HG02763 (cell line): ENCODE measurements at regions not wholly inside any gene's neighbourhood (a gene's known extent, or its start where the extent isn't known, plus 50 kb on each side); places are given as distances from the start of the nearest gene placed in this dataset.
"Not testable (repeated sequence)": the region's sequence is repeated elsewhere in the genome, so short reads cannot be mapped to it uniquely, and the experiment has no call there.

Source experiments
- ATAC-seq: cut with Tn5 transposase; IDR thresholded peaks from one replicate; pipeline ENCODE4 v1.9.1; 2021; ENCODE audit warnings: mild to moderate bottlenecking, moderate library complexity; ENCODE audit not compliant: unreplicated experiment

DNA sequence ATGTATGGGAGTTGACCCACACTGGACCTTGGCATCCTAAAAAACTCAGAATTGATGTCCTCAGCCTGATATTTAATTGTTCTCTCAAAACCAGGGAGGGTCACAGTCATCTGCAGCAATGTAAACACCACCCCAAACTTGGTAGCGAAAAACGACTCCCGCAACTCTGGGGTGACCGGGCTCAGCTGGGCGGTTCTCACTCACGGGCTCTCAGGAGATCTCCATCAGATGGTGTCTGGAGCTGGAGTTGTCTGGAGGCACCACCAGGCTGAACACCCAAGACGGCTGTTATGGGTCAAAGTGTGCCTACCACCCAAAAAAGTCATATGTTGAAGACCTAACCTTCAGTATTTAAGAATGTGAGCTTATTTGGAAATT, 50.9 kb upstream of the NXT1 start:
- ATAC-seq, result no peak

DNA sequence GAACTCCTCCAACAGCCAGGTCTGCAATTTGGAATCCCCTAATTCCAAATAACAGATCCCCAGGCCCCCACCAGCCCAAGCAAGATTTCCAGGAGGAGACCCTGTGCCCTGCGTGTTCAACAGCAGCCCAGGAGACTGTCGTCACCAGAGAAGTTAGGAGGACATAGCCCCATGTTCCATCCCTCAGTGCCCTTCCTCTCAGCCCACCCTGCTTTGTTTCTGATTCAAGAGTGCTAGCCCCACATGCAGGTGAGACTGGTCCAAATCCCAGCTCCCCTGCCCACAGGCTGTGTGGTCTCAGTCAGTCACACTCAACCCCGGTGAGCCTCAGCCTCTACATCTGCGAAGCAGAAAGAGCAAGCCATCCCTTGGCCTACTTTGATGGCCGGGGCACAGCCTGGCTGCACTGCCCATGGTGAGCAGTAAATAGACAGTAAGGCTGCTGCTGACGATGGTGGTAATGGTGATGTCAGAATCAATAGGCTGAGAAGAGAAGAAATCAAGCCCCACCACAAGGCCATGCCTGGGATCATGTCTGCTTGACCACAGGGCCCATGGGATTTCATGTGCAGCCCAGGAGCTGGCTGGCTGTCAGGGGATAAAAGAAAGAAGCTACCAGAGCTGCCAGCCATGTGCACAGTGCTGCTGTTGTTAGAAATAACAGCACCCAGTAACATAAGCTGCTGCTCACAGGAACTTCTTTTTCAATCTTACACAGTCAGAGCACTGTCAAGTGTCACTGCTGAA, 51.5 kb upstream of the NXT1 start:
- no peak for ATAC-seq

DNA sequence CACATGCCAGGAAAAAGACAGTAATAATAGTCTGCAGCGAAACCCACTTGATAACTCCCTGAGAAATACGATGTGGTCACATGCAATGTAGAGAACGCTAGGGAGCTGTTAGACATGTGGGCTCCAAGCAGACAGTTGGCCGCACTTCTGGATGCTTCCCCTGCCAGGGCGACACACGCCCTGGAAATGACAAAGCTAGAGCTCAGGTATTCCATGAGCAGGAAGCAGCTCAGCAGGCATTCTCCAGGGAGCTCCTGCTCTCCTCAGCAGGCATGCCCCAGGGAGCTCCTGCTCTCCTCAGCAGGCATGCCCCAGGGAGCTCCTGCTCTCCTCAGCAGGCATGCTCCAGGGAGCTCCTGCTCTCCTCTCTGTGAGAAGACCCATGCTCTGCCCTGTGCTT, 52.4 kb upstream of the NXT1 start:
- no peak for ATAC-seq

DNA sequence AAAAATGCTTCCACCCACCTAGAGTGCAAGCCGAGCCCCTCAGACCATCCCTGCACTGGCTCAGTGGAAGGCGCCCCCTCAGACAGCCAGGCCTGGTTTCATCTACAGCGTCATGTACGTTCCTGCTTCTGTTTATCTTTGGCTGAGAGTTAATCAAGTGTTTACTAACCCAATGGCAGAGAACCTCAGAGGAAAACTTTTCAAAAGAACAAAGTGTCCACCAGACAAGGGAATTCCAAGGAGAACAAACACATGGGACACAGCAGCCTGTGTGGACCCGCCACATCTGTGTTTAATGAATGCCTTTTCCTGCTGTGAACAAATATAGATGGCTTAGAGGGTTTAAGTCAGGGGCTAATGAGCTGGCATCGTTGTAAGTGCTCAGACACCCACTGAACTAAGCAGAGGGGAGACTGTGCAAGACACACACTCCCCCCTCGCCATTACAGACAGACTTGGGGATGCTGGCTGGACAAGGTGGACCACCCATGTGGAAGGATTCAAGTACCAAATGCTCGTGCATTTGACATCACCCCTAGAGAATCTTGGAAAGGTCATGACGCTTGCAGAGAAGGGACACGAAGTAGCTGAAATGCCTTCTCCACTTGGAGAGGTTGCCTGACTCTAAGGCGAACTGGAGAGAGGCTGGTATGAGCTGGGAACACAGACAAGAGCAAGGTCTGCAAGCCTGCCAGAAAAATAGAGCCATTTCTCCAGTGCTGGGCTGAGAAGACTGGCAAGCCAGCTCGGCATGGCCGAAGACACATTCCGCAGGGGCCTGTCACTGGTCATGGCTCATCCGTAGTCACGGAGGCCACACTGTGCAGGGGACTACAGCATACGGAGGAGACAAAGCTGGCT, 53.5 kb upstream of the NXT1 start:
- ATAC-seq, result no peak

DNA sequence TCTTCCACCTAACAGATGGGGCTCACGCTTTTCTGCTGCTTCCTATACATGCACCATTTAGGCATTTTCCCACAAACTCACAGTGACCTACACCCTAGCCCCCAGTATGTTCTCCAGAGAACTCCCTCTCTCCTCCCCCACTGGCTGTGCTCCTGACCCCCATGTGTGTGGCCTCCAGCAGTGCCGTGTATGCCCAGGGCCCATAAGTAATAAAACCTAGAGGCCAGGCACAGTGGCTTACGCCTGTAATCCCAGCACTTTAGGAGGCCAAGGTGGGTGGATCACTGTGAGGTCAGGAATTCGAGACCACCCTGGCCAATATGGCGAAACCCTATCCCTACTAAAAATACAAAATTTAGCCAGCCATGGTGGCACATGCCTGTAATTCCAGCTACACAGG, 54.7 kb upstream of the NXT1 start:
- no peak for ATAC-seq

DNA sequence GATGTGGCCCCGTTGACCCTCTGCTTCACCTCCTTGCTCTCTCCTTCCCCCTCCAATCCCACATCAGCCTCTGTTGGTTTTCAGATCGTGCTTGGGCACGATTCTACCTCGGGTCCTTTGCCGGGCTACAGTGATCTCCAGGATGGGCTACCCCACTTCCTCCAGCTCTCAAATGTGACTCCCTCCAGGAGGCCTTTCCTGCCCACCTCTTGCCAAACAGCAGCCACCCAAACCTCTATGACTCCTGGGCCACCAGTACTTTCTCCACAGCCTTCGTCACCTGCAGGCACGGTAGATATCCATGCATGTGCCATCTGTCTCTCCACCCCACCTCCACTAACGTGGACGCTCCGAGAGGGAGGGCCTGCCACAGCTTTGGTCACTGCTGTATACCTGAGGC, 55.9 kb upstream of the NXT1 start:
- no peak for ATAC-seq

DNA sequence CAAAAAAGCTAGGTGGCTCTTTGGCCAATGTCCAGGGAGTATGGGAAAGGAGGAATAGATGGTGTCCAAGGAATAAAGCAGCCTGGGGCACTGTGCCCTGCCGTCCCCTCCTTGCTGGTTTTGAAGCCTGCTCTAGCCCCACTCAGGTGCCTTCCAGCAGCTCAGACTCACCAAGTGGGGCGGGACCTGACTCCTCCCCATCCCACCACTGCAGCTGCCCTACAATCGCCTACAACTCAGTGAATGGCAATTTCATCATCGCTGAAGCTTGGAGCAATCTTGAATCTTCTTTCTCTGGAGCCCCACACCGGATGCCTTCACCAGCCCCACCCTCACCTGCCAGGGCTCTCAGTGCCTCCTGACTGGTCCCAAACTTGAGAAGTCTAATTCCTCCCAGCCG, 56.4 kb upstream of the NXT1 start:
- no peak for ATAC-seq

DNA sequence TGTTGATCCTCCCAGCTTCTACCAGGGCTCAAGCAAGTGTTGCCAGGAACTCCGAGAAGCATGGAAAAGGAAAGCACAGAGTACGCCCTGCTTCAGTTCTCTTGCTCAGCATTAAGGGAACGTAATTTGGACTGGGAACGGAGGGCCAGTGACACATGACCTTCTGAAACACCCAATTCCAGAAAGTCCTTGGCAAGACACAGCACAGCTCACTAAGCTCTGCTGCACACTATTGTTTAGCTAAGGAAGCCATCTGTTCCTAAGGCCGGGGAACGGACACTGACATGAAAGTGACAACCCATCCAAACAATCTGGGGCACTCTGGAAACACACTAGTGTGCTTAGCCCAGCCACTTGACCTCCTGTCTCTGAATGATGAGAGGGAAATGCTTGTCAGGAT, 56.9 kb upstream of the NXT1 start:
- ATAC-seq, result no peak

DNA sequence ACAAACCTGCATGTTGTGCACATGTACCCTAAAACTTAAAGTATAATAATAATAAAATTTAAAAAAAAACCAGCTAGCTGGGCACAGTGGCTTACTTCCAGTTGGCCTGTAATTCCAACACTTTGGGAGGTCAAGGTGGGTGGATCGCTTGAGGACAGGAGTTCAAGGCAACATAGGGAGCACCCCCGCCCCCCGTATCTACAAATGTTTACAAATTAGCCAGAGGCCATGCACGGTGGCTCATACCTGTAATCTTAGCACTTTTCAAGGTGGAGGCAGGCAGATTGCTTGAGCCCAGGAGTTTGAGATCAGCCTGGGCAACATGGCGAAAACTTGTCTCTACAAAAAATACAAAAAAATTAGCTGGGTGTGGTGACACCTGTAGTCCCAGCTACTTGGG, 58.3 kb upstream of the NXT1 start:
- not testable (repeated sequence) for ATAC-seq

DNA sequence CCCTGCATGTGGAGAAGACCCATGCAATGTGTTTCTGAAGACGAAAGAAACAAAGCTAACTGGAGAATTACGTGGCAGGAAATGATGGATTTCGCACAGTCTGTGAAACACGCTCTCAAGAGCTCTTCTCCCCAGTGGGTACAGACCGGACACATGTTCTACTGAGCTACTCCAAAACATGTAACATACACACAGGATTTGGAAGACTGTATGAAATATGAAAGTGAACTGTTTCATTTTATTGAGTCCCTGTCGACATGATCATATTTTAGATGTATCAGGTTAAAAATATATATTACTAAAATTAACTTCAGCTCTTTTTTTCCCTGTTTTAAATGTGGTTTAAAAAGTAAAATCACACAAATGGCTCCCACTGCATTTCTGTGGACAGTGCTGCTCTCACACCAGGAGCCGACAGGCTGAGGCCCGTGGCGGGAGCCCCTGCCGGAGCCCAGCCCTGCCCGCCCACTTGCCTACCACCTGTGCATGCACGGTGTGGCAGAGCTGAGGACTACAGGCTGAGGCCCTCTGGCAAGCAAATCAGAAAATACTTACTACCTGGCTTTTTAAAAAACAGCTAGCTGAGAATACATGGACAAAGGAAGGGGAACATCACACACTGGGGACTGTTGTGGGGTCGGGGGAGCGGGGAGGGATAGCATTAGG, 58.9 kb upstream of the NXT1 start:
- no peak for ATAC-seq

DNA sequence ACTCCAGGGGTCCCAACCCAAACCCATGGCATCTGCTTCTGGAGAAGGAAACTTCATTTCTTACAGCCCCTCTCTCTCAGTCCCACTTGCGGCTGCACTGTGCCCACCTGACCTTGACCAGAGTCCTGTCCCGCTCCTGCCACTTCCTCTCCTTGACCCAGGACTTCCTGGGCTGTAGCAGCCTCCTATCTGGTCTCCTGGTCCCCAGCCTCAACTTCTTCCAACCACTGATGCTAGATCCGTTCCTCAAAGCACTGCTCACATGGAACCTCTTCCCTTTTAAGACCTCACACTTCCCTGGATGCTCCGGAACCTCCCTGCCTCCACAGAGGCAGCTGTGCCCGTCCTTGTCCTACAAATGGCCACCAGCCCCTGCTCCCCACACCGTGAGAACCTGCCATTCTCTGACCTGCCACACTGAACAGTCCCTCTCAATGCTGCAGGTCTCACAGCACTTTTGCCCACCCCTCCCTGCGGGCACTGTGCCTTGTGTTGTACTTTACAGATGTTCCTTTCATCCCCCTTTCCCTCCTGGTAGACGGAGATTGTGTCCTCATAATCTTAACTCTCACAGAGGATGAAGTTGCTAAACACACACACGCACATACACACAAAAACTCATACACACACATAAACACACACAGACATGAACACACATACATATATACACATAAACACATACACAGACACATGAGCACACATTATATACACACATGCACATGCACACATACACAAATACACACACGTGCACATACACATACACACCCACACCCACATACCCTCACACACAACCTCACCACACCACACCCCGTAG, 59.6 kb upstream of the NXT1 start:
- no peak for ATAC-seq

DNA sequence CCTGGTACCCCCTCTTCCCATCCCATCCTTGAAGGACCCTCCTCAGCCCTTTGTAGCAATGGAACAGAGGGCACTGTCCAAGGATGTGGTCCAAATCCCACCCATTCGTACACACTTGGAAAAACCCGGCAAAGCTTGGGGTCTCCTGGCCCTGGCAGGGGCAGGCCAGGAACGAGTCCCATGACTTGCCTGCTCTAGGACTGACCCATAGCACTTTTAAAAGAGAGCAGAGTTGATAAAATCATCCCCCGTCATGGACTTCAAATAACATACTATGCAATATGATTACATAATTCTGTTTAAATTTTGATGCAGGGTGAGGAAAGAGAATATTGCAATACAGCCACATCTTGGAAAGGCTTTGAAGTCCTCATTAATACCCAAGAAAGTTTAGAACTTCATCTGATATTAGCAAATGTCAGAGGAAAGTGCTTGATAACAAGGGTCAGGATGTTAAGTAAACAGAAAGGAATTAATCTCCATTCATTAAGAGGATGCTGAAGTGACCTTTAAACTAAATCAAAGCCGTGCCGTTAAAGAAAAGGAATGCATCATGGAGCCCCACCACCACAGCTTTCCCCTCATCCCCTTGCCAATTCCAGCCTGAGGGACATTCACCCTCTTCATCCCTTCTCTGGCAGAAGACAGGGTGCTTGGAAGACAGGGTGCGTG, 60.7 kb upstream of the NXT1 start:
- ATAC-seq, result no peak

DNA sequence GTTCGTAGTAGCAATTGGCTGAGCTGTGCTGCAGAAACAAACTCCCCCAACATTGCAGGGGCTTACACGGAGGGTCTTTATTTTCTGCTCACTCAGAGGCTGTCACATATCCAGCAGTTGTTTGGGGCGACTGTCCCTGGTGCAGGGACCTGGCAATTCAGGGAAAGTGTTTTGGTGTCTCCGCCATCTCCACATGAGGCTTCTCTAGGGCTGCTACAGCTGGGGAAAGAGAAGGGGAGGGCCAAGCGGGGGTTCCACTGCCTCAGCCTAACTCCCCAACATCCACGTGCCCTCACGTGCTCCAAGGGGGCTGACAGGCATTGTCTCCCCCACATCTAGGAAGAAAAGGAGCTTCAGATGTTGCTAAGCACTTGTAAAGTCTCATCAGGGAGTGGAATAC, 61.3 kb upstream of the NXT1 start:
- no peak for ATAC-seq

DNA sequence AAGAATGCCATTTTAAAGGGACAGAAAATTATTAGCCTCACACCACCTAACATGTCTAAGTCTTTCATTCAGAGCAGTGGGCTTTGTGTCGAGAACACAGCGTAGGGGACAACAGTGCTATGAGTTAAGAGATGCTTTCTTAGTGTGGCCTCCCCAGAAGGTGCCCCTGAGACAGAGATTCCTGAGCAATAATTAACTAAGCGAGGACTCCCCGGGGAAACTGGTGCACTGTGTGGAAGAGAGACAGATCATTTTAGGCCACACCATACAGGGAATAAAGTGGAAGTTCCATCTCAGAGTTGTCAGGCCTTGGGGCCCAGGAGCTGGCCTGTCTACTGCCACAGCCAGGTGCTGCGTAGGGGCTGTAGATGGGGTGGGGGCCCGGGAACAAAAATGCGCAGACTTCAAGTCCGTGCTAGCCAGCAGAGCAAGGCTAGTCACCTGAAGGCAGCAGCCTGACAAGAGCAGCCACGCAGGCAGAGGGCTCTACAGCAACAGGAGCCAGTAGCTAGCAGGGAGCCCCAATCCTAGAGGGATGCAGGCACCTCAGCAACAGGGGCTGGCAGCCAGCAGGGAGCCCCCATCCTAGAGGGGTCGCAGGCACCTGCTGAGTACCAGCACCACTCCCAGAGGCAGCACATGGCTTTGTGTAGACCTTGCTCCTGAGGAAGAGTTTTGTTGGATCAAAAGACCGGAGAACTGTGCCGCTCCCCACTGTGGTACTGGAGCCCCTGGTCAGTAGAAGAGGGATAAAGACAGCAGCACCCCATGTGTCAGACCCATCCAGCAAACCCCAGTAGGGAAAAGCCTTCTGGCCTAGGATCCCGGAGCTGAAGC, 63.0 kb upstream of the NXT1 start:
- ATAC-seq, result no peak

DNA sequence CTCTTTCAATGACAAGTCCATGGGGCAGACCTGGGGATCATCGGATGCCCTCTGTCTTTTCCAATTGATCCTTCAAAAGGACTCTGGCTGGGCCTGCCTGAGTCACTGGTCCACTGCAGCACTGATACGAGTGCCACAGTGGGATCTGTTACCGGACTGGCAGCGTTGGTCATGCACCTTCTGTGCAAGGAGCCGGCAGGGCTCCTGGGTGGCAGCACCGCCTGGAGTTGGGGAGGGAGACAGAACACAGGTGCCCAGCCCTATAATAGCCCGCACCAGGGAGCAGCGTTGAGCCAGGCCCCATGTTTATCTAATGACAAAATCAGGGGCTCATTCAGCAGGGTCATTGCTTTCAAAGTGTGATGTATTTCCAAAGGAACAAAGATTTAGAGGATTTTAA, 64.2 kb upstream of the NXT1 start:
- ATAC-seq, result no peak

DNA sequence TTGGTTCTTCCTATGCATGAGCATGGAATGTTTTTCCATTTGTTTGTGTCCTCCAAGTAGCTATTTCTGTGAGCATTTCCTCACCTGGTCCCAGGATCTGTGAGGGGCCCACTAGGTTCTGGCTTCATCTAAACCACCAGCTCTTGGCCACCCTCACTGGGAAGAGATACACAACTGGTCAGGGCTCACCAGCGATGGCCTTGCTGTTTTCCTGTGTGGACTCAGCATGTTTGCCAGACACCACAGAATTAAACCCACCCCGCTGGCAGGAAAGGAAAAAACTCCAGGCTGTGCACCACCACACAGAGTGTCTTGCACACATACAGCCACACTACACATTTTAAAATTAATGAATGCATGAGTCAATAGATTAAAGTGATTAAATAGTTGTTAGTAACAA, 65.1 kb upstream of the NXT1 start:
- no peak for ATAC-seq

DNA sequence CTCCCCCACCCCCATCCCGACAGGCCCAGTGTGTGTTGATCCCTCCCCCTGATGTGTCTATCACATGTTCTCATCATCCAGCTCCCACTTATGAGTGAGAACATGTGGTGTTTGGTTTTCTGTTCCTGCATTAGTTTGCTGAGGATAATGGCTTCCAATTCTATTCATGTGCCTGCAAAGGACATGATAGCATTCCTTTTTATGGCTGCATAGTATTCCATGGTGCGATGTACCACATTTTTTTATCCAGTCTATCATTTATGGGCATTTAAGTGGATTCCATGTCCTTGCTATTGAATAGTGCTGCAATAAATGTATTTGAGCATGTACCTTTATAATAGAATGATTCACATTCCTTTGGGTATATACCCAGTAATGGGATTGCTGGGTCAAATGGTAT, 66.6 kb upstream of the NXT1 start:
- ATAC-seq, result no peak

DNA sequence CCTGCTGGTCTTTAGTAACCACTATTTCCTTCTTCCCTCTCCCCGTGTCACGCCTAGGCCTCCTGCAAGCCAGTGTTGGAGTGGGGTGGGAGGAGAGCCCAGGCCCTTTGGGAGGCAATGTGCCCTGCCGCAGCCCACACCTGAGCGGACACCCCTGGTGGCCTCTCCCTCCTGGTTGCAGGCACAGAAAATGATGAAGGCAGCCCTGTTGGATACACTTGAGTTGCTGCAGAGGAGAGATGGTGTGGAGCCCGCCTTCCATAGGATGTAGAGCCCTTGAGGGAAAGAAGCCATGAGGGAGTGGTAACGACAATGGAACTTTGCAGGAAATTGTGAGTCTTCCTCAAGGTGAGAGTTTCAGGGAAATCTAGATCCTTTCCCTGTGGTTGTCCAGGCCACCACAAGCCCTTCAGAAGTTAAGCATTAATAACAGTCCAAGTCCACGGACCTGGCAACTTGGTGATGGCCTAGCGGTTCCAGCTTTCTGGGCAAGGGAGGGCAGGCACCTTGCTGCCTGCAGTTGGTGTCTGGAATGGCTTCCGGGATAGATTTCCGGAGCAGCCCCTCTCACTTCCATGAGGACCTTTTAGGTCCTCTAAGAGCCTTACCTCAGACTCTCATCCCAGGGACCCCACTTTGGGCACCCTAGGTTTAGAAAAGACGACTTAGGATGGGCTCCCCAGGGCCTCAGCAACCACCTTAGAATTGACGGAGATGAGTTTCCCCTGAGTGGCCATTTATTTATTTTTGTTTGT, 67.3 kb upstream of the NXT1 start:
- ATAC-seq, result no peak

DNA sequence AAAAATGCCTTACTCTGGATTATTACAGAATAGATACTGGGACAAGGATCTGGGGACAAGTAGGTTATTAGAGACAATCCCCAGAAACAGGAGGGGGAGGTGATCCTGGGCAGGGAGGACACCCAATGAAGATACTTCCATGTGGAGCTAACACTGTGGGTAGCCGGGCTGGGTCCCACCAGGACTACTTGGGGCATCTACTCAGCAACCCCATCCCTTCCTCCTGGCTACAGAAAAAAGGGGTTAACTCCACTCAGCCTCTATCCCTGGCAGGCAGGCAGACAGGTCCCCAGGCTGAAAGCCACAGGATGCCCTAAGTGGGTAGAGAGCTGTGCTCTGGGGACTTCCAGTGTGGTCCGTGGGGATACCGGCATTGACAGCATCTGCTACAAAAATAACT, 68.0 kb upstream of the NXT1 start:
- ATAC-seq, result no peak
